OCI-M1 (cell line): ENCODE measurements at regions not wholly inside any gene's neighbourhood (a gene's known extent, or its start where the extent isn't known, plus 50 kb on each side); places are given as distances from the start of the nearest gene placed in this dataset.

Source experiments
- DNase-seq: peaks from one replicate; lab custom pipeline; 2025; lab: John Stamatoyannopoulos, UW

- no peak for DNase-seq
Observed at GRCh38 chr2:107775211-107775610, 51.5 kb upstream of the RGPD4 start.

- no peak for DNase-seq
Observed at GRCh38 chr2:107775791-107776190, 50.9 kb upstream of the RGPD4 start.

GRCh38 chr2:107776362-107776761 lies 50.3 kb upstream of the RGPD4 start:
- no peak for DNase-seq
